IPS-20b (cell line): ENCODE measurements at regions not wholly inside any gene's neighbourhood (a gene's known extent, or its start where the extent isn't known, plus 50 kb on each side); places are given as distances from the start of the nearest gene placed in this dataset.

ENCODE experiments used
- H3K27ac ChIP-seq: one replicate; pipeline ENCODE4 v1.5.1; 2013; ENCODE audit warnings: low read length
- H3K27me3 ChIP-seq: 2 replicates; pipeline ENCODE4 v1.6.1; 2013; ENCODE audit warnings: mild to moderate bottlenecking, low read length, inconsistent platforms; ENCODE audit not compliant: insufficient read depth
- H3K36me3 ChIP-seq: 2 replicates; pipeline ENCODE4 v1.6.1; 2013; ENCODE audit warnings: low read depth, mild to moderate bottlenecking, inconsistent platforms, low read length, moderate library complexity; ENCODE audit not compliant: insufficient read depth
- H3K4me1 ChIP-seq: 2 replicates; pipeline ENCODE4 v1.6.1; 2013; ENCODE audit warnings: mild to moderate bottlenecking, control low read depth, inconsistent platforms, low read length, moderate library complexity; ENCODE audit not compliant: insufficient read depth
- H3K4me3 ChIP-seq: 2 replicates; pipeline ENCODE4 v1.5.1; 2013; ENCODE audit warnings: mild to moderate bottlenecking, low read length, inconsistent platforms
- H3K9ac ChIP-seq: 2 replicates; pipeline ENCODE4 v1.6.1; 2013; ENCODE audit warnings: low read depth, mild to moderate bottlenecking, inconsistent platforms, low read length, moderate library complexity
- H3K9me3 ChIP-seq: 2 replicates; pipeline ENCODE4 v1.6.1; 2013; ENCODE audit warnings: mild to moderate bottlenecking, low read depth, low read length, inconsistent platforms; ENCODE audit not compliant: insufficient read depth

DNA sequence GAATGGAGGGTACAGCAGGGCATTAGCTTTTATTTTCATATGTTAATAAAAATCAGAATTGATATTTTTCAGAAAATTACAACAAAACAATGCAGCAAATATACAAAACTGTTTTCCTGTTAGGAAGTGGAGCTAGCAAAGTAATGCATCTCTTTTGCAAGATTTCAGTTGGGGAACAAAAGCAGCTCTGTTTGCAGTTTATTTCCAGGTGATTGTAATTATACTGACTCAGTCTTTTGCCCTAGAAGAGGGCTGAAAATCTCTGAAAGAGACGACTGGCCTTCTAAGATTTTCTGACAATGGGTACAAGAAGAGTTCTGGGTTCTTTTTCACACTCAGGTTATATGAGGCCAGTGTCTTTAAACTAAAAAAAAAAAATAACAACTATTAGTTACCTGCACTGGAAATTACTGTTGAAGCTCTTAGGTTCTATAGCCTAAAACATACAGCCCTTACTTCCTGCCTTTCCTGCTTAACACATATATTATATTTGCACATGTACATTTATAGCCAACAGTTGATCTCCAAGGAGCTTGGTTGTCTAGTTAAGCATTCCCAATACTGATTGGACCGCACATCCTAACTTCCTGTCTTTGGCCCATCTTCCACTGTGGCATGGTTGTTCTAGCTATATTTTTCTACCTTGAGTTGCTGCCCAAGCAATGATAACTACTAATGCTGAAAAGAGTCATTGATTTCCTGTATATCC is 199.1 kb upstream of the KRR1 start:
- Histone ChIP-seq H3K4me1 (peaks cover 16% of the 10 kb centered on the region; the same call in 1 of the 2 replicates), H3K27me3 (no peaks in the 10 kb centered on the region), H3K9me3 (no peaks in the 10 kb centered on the region), H3K36me3 (no peaks in the 10 kb centered on the region), H3K4me3 (no peak overlapping the region), H3K9ac (no peak overlapping the region), H3K27ac (no peak overlapping the region)

DNA sequence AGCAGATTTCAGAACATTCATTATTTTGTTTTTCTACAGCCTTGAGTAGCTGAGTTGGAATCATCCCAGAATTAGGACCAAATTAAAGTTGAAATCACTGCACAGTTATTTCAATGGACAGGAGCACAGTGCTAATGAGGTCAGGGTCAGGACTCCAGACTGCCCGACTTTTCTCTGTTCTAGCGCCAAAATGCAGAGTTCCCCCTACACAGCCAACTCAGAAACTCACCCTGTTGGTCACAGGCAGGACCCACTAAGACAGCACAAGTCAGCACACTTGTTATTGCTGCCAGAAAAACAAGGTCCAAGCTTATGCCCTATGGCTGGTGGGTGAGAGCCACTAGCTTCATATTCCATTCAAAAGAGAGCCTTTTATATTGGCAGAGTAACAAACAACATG is 198.1 kb upstream of the KRR1 start:
- H3K9ac ChIP-seq = no peak overlapping the region
- H3K27ac ChIP-seq = no peak overlapping the region
- H3K4me3 ChIP-seq = no peak overlapping the region
- no peaks in the 10 kb centered on the region for H3K9me3 ChIP-seq
- H3K4me1 ChIP-seq = peaks cover 19% of the 10 kb centered on the region; the same call in 1 of the 2 replicates
- no peaks in the 10 kb centered on the region for H3K36me3 ChIP-seq
- no peaks in the 10 kb centered on the region for H3K27me3 ChIP-seq

DNA sequence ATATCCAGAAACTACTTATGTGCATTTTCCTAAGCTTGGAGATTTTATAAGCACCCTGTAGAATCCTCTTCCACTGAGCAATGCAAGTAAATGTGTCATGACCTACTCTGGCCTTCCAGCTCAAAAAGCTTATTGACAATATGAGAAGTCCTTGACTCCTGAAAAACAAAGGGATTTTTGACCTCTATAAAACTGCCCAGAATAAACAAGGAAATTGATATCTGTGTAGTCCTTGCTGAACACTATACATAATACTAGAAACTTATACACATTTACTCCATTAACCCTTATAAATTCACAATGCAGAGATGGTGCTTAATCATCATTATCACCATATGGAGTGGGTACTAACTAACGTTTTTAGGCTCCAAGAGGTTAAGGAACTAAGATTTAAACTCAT is 197.4 kb upstream of the KRR1 start:
- peaks cover 25% of the 10 kb centered on the region; the same call in 1 of the 2 replicates for H3K4me1 ChIP-seq
- no peak overlapping the region for H3K4me3 ChIP-seq
- H3K9ac ChIP-seq = no peak overlapping the region
- H3K27ac ChIP-seq = no peak overlapping the region
- no peaks in the 10 kb centered on the region for H3K27me3 ChIP-seq
- no peaks in the 10 kb centered on the region for H3K9me3 ChIP-seq
- no peaks in the 10 kb centered on the region for H3K36me3 ChIP-seq

DNA sequence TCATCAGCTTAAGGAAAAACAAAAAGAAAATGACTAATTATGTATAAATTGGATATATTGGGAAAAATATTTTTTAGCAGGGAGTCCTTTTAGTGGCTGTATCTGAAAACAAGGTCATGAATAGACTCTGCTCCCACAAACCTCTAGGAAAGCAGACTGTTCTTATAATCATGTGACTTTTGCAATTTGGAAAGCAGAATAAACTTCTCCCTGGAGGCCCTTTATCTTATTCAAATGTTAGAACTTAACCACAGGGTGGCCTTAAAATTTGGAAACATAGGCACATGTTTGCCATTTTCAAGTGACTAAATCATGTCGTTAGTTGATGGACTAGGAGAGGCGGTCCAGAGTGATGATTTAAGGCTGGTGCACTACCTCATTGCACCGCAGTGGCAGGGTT is 196.6 kb upstream of the KRR1 start:
- H3K4me3 ChIP-seq = no peak overlapping the region

DNA sequence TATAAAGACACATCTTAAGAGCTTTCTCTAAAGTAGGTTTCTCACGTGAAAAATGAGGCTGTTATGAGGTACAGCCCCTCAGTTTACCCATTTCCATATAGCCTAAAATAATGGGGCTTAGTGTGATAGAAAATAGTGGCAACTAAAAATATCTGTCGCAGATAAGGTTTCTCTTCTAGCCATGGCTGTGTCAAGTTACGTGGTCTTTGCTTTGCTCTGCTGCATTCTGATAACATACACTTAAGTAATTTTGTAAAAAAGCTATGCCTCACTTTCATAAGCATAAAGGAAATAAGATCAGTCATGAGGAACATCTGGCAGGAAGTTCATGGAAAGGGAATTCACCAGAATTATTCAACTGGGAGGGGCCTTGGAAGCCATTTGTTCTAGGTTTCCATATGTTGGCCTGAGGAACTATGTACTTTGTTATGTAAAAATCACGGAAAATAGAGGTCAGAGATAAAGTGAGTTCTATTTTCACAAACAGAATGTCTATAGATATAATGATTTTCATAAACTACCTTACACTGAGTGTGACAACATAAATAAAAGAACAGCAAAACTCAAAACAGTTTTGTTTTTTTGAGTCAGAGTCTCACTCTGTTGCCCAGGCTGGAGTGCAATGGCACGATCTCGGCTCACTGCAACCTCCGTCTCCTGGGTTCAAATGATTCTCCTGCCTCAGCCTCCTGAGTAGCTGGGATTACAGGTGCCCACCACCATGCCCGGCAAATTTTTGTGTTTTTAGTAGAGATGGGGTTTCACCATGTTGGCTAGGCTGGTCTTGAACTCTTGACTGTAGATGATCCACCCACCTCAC is 195.6 kb upstream of the KRR1 start:
- peaks cover 16% of the 10 kb centered on the region; the same call in 1 of the 2 replicates for H3K4me1 ChIP-seq
- no peaks in the 10 kb centered on the region for H3K9me3 ChIP-seq
- no peaks in the 10 kb centered on the region for H3K27me3 ChIP-seq
- H3K27ac ChIP-seq = no peak overlapping the region
- H3K9ac ChIP-seq = no peak overlapping the region
- H3K36me3 ChIP-seq = no peaks in the 10 kb centered on the region
- H3K4me3 ChIP-seq = no peak overlapping the region

More for the DNA sequence above, 196.6 kb upstream of the KRR1 start:
- Histone ChIP-seq H3K9me3 (no peaks in the 10 kb centered on the region), H3K9ac (no peak overlapping the region), H3K36me3 (no peaks in the 10 kb centered on the region), H3K4me1 (peaks cover 24% of the 10 kb centered on the region; the same call in 1 of the 2 replicates), H3K27me3 (no peaks in the 10 kb centered on the region), H3K27ac (no peak overlapping the region)

DNA sequence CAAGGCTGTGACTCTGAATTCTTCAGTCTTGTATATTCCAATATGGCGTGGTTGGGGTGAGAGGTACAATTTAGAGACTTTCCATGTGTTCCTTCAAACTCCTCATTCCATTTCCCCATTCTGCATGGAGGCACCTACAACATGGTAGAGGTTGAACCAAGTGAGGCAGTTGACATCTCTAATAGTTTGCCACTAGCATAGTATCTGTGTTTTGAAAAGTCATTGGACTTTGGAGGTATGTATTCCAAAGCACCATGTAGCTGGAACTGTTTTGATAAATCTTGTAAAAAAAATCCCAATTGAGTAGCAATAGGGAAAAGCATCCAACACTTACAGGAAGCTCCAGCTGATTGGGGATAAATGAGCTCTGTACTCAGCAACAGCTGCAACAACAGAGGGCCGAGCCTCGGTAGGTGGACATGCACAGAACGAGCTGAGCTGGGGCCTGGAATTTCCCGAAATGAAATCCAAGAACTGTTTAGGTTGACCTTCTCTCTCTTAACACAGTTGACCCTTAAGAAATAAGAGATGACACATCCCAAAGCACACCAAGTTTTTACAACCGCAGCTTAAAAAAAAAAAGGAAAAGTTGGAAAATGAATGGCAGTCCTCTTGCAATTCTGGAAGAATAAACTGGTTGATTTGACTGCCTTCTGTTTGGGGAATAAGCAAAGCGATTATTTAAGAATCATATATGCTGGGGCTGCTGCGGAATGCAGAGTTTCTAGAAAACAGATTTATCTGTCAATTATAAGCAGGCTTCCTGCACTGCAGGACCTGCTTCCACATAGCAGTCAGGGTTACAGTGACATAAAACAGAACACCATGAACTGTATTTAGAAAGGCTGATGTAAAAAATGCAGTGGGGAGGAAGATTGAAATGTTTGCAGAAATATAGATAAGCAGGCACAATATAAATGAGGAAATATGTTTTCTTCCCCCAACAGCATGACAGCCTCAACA is 194.6 kb upstream of the KRR1 start:
- no peaks in the 10 kb centered on the region for H3K36me3 ChIP-seq
- no peak overlapping the region for H3K27ac ChIP-seq
- no peak overlapping the region for H3K9ac ChIP-seq
- no peaks in the 10 kb centered on the region for H3K27me3 ChIP-seq
- no peaks in the 10 kb centered on the region for H3K9me3 ChIP-seq
- no peak overlapping the region for H3K4me3 ChIP-seq
- H3K4me1 ChIP-seq = peaks cover 11% of the 10 kb centered on the region; the same call in 1 of the 2 replicates

DNA sequence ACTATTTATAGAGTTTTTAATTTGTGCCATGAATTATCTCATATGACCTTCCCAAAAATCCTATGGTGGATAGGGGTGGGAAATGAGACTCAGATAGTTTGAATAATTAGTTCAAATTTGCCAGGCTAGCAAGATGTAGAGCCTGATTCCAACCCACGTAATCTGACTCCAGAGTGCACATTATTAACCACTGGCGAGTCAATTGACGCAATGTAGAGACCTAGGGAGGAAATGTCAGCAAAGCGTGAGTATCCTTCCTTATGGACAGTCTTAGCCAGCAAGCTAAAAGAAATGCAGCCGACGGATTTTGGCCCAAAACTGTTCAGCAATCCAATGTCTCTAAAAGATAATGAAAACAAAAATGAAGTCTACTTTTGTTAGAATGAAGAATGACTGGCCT is 193.3 kb upstream of the KRR1 start:
- Histone ChIP-seq H3K9ac (no peak overlapping the region), H3K27me3 (no peaks in the 10 kb centered on the region), H3K4me1 (peaks cover 9% of the 10 kb centered on the region; the same call in 1 of the 2 replicates), H3K36me3 (no peaks in the 10 kb centered on the region), H3K27ac (no peak overlapping the region), H3K9me3 (no peaks in the 10 kb centered on the region), H3K4me3 (no peak overlapping the region)

DNA sequence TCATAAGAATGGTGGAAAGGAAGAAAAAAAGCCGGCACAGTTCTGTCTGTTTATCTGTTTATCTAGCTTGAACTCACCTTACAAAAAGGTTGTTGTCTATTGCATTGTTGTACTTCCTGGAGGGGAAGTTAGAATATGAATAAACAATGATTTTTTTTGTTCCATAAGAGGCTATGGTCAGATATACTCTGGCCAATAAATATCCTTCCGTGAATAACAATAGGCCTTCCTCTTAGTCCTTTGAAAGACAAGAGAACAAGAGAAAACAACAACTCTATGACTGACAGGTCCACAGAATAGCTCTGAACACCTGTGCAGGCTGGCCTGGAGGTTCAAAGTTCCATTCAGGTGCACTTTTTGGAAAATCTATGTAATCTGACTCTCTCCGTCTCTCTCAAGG is 192.8 kb upstream of the KRR1 start:
- no peak overlapping the region for H3K27ac ChIP-seq
- H3K27me3 ChIP-seq = no peaks in the 10 kb centered on the region
- peaks cover 9% of the 10 kb centered on the region; the same call in 1 of the 2 replicates for H3K4me1 ChIP-seq

DNA sequence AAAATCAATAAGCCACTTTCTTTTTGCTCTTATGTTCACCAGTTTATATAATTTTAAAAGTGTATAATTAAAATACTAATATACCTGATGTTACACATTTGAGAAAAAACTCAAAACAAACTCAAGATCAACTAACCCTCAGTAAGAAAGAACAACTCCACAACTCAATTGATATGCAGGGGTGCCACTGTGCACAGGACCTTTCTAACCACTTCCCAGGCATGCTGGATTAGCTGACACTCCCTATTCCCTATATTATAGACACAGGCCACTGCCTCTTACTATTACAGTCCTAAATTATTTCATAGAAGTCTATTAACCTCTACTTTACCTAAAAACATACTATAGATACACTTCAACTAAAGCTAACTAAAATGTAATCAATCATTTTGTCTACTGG is 191.7 kb upstream of the KRR1 start:
- Histone ChIP-seq H3K4me3 (no peak overlapping the region), H3K9me3 (no peaks in the 10 kb centered on the region), H3K27ac (no peak overlapping the region), H3K9ac (no peak overlapping the region), H3K4me1 (peaks cover 9% of the 10 kb centered on the region; the same call in 1 of the 2 replicates), H3K36me3 (no peaks in the 10 kb centered on the region), H3K27me3 (no peaks in the 10 kb centered on the region)

More for the DNA sequence above, 192.8 kb upstream of the KRR1 start:
- no peak overlapping the region for H3K4me3 ChIP-seq
- H3K36me3 ChIP-seq = no peaks in the 10 kb centered on the region
- H3K9ac ChIP-seq = no peak overlapping the region
- no peaks in the 10 kb centered on the region for H3K9me3 ChIP-seq

DNA sequence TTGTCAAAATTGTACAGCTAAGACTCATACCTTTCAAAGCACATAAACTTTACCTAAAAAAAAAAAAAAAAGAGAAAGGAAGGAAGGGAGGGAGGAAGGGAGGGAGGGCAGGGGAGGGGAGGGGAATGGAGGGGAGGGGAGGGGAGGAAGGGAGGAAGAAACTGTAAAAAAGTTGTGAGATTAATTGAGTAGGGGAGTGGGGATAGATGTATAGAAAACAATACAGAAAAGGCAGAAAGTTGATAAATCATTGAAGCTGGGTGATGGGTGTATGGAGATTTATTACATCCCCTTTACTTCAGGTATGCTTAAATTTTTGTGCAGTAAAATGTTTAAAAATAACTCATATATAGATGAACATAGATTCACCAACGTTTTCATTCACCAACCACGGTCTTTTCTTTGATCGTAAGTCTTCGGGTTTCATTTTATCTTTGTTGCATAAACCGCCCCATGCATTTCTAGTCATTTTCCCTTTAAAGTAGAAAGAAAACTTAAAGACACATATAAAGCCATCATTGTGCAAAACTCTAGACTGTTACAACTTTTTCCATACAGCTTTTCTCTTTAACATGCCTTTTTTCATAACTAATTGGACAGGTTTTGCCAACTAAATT is 191.2 kb upstream of the KRR1 start:
- H3K4me1 ChIP-seq = peaks cover 9% of the 10 kb centered on the region; the same call in 1 of the 2 replicates
- H3K36me3 ChIP-seq = no peaks in the 10 kb centered on the region
- no peaks in the 10 kb centered on the region for H3K9me3 ChIP-seq
- H3K9ac ChIP-seq = no peak overlapping the region
- H3K4me3 ChIP-seq = no peak overlapping the region
- no peak overlapping the region for H3K27ac ChIP-seq
- H3K27me3 ChIP-seq = no peaks in the 10 kb centered on the region

DNA sequence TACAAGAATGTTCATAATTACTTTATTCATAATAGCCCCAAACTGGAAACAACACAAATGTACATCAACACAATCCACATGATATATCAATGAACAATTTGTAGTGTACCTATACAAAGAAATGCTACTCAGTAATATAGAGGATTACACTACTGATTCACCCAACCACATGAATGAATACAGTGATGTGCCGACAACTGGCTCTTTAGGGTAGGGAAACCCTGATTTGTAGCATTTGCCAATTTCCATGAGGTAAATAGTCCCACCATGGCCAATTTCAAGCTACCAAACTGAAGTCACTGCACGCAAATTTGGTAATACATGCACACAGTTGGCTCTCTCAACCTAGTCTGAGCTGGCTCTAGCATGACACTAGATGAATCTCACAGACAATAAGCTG is 190.4 kb upstream of the KRR1 start:
- Histone ChIP-seq H3K27me3 (no peaks in the 10 kb centered on the region), H3K4me3 (no peak overlapping the region), H3K4me1 (peaks cover 9% of the 10 kb centered on the region; the same call in 1 of the 2 replicates), H3K27ac (no peak overlapping the region), H3K9me3 (no peaks in the 10 kb centered on the region), H3K9ac (no peak overlapping the region), H3K36me3 (no peaks in the 10 kb centered on the region)
